ENCODE measurements at regions not wholly inside any gene's neighbourhood (a gene's known extent, or its start where the extent isn't known, plus 50 kb on each side); places are given as distances from the start of the nearest gene placed in this dataset.

GRCh38 chr6:144349690-144350527, 64.8 kb downstream of the UTRN start:
- TF ChIP-seq ZNF274 (IDR thresholded peaks at IDR 0.05; ENCODE audit: low read depth, low read length), result no peak
- no peak for TF ChIP-seq YY1 (IDR thresholded peaks at IDR 0.05; ENCODE audit: insufficient read depth, insufficient read length)

Data from NT2/D1 (cell line).